GM21576 (cell line): ENCODE measurements at regions not wholly inside any gene's neighbourhood (a gene's known extent, or its start where the extent isn't known, plus 50 kb on each side); places are given as distances from the start of the nearest gene placed in this dataset.

ENCODE experiments used
- ATAC-seq: cut with Tn5 transposase; IDR thresholded peaks from one replicate; pipeline ENCODE4 v1.9.1; 2021; ENCODE audit warnings: mild to moderate bottlenecking, moderate library complexity; ENCODE audit not compliant: unreplicated experiment

GRCh38 chr13:74625541-74625940 lies 491.3 kb upstream of the KLF12 start:
- ATAC-seq = no peak

DNA sequence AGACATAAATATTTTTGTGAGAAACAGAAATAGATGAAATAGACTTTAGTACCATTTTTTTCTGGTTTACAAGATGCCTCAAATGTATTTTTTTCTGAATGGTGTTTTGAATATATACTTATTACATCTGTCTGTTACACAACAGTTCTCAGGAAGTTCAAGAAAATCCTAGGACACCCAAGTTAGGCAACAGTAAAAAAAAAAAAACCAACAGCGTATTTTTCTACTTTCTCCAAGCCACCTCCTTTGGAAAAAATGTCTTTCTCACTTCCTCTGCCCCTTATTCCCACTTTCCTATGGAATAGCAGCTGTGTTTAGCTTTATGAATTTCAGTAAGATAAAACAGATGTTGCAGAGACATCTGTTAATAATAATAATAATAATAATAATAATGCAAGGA lies 489.6 kb upstream of the KLF12 start:
- ATAC-seq = no peak

DNA sequence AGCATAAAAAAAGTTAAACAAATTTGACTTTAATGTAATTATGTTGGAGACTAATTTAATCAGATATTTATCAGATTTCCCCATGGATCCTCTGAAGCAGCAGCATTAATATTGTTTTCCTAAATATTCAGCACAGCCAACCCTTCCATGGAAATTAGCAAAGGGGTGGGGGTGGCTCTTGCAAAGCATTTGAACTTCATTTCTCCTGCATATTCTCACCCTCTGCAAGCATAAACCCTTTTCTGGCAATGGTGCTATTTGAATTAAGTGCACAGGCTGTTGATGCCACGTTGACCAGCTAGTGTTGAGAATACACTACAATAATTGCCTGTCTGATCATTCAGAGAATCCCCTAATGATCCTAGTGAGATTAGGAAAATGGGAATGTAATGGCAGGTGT lies 488.1 kb upstream of the KLF12 start:
- no peak for ATAC-seq

DNA sequence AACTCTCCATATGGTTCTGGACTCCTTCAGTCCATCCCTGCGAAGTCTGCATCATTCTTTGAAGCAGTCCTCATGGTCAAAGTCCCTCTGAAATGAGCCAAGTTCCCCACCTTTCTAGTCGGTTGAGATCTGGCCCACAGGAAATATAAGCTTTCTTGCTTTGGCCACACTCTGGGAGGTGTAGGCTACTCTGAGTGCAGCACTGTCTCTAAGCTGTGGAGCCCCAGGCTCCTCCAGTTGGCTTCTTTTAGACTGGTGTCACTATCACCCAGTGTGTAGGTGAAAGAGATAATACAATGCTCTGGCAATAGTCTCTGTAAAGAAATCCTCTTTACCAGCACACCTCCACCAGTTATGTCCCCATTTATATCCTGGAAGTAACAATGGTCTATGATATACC lies 486.5 kb upstream of the KLF12 start:
- no peak for ATAC-seq

DNA sequence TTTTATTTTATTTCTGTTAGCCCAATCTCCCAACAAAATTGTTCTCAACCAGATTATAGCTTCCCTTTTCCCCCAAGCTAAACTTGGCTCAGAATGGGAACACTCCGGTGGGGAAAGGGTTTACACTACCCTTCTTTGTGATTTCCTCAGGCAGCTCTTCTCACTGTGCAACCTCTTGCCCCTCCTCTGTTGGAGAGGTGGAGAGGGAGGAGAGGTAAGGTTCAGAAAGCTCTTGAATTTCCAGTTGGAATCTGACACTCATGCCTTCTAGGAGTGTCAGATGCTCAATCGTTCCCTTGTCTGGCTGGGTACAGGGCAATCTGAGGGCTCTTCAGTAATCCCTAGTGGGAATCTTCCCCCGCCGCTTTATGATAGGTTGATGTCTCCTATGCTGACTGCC lies 486.1 kb upstream of the KLF12 start:
- ATAC-seq = no peak

- no peak for ATAC-seq
Observed at GRCh38 chr13:74597526-74597925, 463.3 kb upstream of the KLF12 start.

DNA sequence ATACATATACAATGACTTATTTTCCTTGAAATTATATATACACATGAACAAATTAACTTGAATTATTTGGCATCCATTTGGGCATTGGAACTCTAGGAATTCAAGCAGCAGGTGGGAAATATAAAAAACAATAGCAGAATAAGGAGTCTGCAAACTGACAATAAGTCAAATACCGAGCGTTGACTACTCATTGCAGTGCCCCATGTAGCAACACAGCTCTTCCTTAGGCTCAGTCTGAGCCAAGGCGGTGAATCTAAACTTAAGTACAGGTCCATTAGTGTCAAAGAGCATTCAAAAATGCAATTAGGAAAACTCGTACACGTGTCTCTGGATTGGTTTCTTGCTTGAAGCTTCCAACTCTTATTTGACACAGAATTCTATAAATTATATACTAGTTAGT lies 462.5 kb upstream of the KLF12 start:
- ATAC-seq = no peak

- no peak for ATAC-seq
Observed at GRCh38 chr13:74593688-74594087, 459.5 kb upstream of the KLF12 start.

DNA sequence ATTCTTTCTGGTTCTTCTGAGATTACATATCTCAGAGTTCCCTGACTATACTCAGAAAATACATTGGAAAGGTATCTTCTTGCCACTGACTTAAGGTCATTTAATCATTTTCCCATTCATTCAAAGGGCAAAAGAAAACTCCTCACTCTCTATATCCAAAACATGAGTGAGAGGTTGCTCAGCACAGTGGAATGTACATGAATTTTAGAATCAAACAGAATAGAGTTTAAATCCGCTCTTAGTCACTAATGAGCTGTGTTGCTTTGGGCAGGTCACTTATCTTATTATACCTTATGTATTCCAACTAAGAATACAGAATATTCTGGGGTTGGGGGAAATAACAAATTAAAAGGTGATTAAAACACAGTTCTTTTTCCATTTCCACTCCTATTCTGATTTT lies 452.6 kb upstream of the KLF12 start:
- no peak for ATAC-seq

GRCh38 chr13:74576420-74576819 lies 442.2 kb upstream of the KLF12 start:
- ATAC-seq = no peak

DNA sequence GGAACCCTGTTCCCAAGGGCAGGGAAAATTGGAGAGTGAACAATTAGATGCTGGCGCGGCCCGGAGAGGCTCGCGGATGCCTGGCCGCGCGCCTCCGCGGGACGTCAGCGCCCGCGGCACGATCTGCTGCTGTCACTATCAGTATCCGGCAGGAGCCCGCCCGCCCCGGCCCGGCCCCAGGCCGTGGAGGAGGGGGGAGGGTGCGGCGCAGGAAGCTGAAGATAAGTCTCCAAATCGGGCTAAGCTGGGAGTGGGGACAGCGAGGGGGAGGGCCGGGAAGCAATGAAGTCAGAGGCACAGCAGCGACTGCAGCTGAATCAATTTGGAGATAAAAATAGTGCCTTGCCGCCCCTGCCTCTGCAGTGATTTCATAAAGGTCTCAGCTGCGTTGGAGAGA lies 441.5 kb upstream of the KLF12 start:
- ATAC-seq = no peak

- no peak for ATAC-seq
Observed at GRCh38 chr13:74574964-74575728, 440.9 kb upstream of the KLF12 start.

- no peak for ATAC-seq
Observed at GRCh38 chr13:74573654-74574053, 439.4 kb upstream of the KLF12 start.

DNA sequence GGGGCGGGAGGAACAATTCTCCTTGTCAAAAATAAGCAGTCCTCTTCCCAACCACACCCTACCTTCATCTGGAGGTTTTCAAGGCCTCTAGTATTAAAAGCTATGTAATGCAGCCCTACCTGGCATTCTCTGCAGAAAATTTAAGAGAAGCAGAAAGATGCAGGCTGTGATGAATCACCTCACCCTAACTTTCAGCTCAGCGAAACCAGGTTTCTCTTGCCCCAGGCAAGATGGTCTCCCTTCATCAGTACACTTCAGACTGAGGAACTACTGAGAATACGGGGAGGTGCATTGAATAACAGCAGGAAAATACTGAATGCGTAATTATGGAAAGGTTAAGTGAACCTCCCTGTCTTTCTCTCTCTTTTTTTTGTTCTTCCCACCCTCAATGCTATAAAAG lies 437.6 kb upstream of the KLF12 start:
- ATAC-seq = no peak

DNA sequence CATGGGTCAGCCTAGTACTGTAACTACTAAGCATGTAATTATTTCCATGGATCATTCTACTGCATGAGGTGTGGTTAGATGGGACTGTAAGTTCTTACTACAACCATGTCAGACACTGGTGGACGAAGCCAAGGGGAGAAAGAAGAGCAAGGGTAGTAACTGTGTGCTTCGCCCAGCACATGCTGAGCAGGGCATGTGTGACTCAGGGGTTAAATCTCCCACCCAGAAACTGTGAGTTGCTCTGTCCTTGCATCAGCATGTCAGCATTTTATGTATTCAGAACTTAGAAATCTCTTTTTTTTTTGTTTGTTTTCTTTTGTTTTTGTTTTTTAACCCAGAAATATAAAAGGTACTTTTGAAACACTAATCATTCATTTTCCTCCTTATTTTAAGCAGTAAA lies 436.6 kb upstream of the KLF12 start:
- no peak for ATAC-seq

GRCh38 chr13:74570046-74570445 lies 435.8 kb upstream of the KLF12 start:
- ATAC-seq = no peak

- ATAC-seq = no peak
Observed at GRCh38 chr13:74569251-74569650, 435.0 kb upstream of the KLF12 start.

- no peak for ATAC-seq
Observed at GRCh38 chr13:74567485-74567884, 433.3 kb upstream of the KLF12 start.

DNA sequence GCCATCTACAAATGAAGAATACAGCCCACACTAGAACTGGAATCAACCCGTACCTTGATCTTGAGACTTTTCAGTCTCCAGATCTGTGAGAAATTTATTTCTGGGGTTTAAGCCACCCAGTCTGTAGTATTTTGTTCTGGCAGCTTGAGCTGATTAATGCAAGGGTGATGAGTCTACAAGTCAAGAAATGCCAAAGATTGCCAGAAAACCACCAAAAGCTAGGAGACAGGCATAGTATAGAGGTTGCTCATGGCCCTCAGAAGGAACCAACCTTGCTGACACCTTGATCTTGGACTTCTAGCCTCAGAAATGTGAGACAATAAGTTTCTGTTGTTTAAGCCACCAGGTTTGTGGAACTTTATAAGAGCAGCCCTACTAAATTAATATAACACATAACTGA lies 428.2 kb upstream of the KLF12 start:
- no peak for ATAC-seq

- no peak for ATAC-seq
Observed at GRCh38 chr13:74561155-74561554, 427.0 kb upstream of the KLF12 start.

GRCh38 chr13:74560325-74560724 lies 426.1 kb upstream of the KLF12 start:
- peak; percentile 72 for ATAC-seq

DNA sequence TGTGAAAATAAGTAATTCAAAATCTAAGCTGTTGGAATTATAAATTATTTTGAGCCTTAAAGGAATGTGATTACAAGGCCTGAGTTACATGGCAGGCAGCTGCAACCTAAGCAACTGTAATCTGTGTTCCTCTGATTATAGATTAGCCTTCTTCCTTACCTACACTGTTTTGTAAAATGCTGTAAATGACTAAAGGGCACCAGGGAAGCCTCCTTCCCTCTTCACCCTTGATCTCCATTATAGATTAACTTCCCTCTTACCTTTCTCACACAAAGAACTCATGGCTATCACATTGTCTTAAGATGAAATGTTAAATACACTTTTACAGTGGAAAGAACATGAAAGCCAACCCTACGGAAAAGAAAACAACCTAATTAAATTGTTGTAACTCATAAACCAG lies 423.7 kb upstream of the KLF12 start:
- ATAC-seq = no peak
